HepG2 (cell line): ENCODE measurements at regions not wholly inside any gene's neighbourhood (a gene's known extent, or its start where the extent isn't known, plus 50 kb on each side); places are given as distances from the start of the nearest gene placed in this dataset.

Experiments
- CHD4 ChIP-seq: fragments of 200-600 bp; sonication (generic); IDR thresholded peaks from 2 replicates; pipeline ENCODE4 v1.7.0; 2017; ENCODE audit warnings: mild to moderate bottlenecking, low read length, borderline replicate concordance
- CTCF ChIP-seq: sonication (generic); formaldehyde crosslinking; IDR thresholded peaks from 2 replicates; pipeline ENCODE4 v1.5.0; 2020; ENCODE audit warnings: mild to moderate bottlenecking, missing genetic modification reagents, moderate library complexity
- ETV6 ChIP-seq: sonication (generic); formaldehyde crosslinking; conservative IDR thresholded peaks from 2 replicates; pipeline ENCODE4 v1.4.0; 2020; ENCODE audit warnings: missing genetic modification reagents
- MAX ChIP-seq: IDR thresholded peaks from 2 replicates; pipeline ENCODE4 v1.6.1; 2012; ENCODE audit warnings: inconsistent platforms
- PHF8 ChIP-seq: sonication (generic); formaldehyde crosslinking; IDR thresholded peaks from 2 replicates; pipeline ENCODE4 v1.5.0; 2020; ENCODE audit warnings: missing genetic modification reagents
- POLR2A ChIP-seq, 2 experiments: IDR thresholded peaks; 2 replicates each; pipeline ENCODE4 v1.6.1; 2011; ENCODE audit warnings: low read depth in 2 of 2, low read length in 2 of 2, mild to moderate bottlenecking in 1 of 2, moderate library complexity in 1 of 2; ENCODE audit not compliant: insufficient read depth in 1 of 2
- USF2 ChIP-seq, 2 experiments: sonication (generic) in 1 of 2; formaldehyde crosslinking in 1 of 2; IDR thresholded peaks; 2 replicates each; pipeline versions ENCODE4 v1.5.1 to v1.6.1; 2011 to 2020; ENCODE audit warnings: borderline replicate concordance in 1 of 2, low read depth in 1 of 2, low read length in 1 of 2, mild to moderate bottlenecking in 1 of 2, missing genetic modification reagents in 1 of 2, moderate library complexity in 1 of 2
- ZC3H4 ChIP-seq: sonication (generic); formaldehyde crosslinking; IDR thresholded peaks from 2 replicates; pipeline ENCODE4 v1.4.0; 2020; ENCODE audit warnings: missing genetic modification reagents, borderline replicate concordance

- TF ChIP-seq ZC3H4 (CRISPR knock-in tag) (no peak), PHF8 (no peak), MAX (no peak), POLR2A (IDR thresholded peaks at IDR 0.05; ENCODE audit: insufficient read depth in 1 of 2, low read depth in 2 of 2, low read length in 2 of 2) (no peak), CTCF (CRISPR knock-in tag) (no peak), ETV6 (CRISPR knock-in tag) (no peak), CHD4 (no peak), USF2 (IDR thresholded peaks at IDR 0.05; ENCODE audit: low read depth, low read length) (no peak), USF2 (CRISPR knock-in tag; IDR thresholded peaks at IDR 0.05; ENCODE audit: borderline replicate concordance) (no peak)
Observed at GRCh38 chr12:74204236-74204635, 333.4 kb upstream of the ATXN7L3B start.
